OCI-LY3 (cell line): ENCODE measurements at regions not wholly inside any gene's neighbourhood (a gene's known extent, or its start where the extent isn't known, plus 50 kb on each side); places are given as distances from the start of the nearest gene placed in this dataset.

ENCODE experiments used
- H2AFZ ChIP-seq: fragments of 200-600, 300-600 bp; shearing (Covaris generic); 2 replicates; pipeline ENCODE4 v1.6.0; 2014; ENCODE audit warnings: antibody characterized with exemption, low read depth, low read length
- H3K27ac ChIP-seq: fragments of 200-600, 300-600 bp; sonication (generic); 2 replicates; pipeline ENCODE4 v1.5.1; 2014; ENCODE audit warnings: mild to moderate bottlenecking, low read length, moderate library complexity, mixed read lengths
- H3K27me3 ChIP-seq: fragments of 200-600, 300-600 bp; sonication (generic); 2 replicates; pipeline ENCODE4 v1.6.1; 2014; ENCODE audit warnings: low read depth, low read length, mixed read lengths
- H3K36me3 ChIP-seq: fragments of 200-600, 300-600 bp; sonication (generic); replicated peaks from 2 replicates; pipeline ENCODE3; 2014; ENCODE audit warnings: low read depth, low read length, mixed read lengths
- H3K4me1 ChIP-seq: fragments of 300-600, 200-600 bp; sonication (generic); 2 replicates; pipeline ENCODE4 v1.6.1; 2014; ENCODE audit warnings: low read length, mixed read lengths
- H3K4me2 ChIP-seq: fragments of 200-600, 300-600 bp; sonication (generic); 2 replicates; pipeline ENCODE4 v1.6.1; 2014; ENCODE audit warnings: low read length, mixed read lengths
- H3K4me3 ChIP-seq: fragments of 300-600, 200-600 bp; sonication (generic); 2 replicates; pipeline ENCODE4 v1.5.1; 2014; ENCODE audit warnings: antibody characterized with exemption, mild to moderate bottlenecking, low read length, moderate library complexity
- H3K79me2 ChIP-seq: fragments of 300-600, 200-600 bp; shearing (Covaris generic); 2 replicates; pipeline ENCODE4 v1.6.1; 2014; ENCODE audit warnings: mild to moderate bottlenecking, low read length, mixed read lengths
- H3K9ac ChIP-seq: fragments of 300-600, 200-600 bp; shearing (Covaris generic); 2 replicates; pipeline ENCODE4 v1.6.0; 2014; ENCODE audit warnings: mild to moderate bottlenecking, low read length, moderate library complexity
- H3K9me3 ChIP-seq: fragments of 200-600, 300-600 bp; shearing (Covaris generic); 2 replicates; pipeline ENCODE4 v1.6.1; 2014; ENCODE audit warnings: low read length, mixed read lengths; ENCODE audit not compliant: insufficient read depth
- H4K20me1 ChIP-seq: fragments of 200-600, 300-600 bp; sonication (generic); 2 replicates; pipeline ENCODE4 v1.6.1; 2016; ENCODE audit warnings: low read length, mixed read lengths; ENCODE audit not compliant: insufficient read depth
- CTCF ChIP-seq: fragments of 200-600, 300-600 bp; sonication (generic); IDR thresholded peaks from 2 replicates; pipeline ENCODE4 v1.5.1; 2014; ENCODE audit warnings: antibody characterized with exemption, low read length, low read depth
- EZH2phosphoT487 ChIP-seq: fragments of 200-600 bp; shearing (Covaris generic); IDR thresholded peaks from 2 replicates; pipeline ENCODE4 v1.6.1; 2018; ENCODE audit warnings: antibody characterized with exemption, mixed run types, low read depth

- Histone ChIP-seq H3K4me2 (no peak overlapping the region), H3K36me3 (no peaks in the 10 kb centered on the region), H3K27ac (no peak overlapping the region), H3K9me3 (no peaks in the 10 kb centered on the region), H2AFZ (no peak overlapping the region), H3K27me3 (no peaks in the 10 kb centered on the region), H3K4me1 (no peaks in the 10 kb centered on the region), H3K79me2 (no peaks in the 10 kb centered on the region), H3K4me3 (no peak overlapping the region), H3K9ac (no peak overlapping the region), H4K20me1 (no peaks in the 10 kb centered on the region)
- TF ChIP-seq EZH2phosphoT487 (no peak), CTCF (no peak)
Measured at GRCh38 chr2:235240574-235240973, 253.3 kb upstream of the AGAP1 start.

GRCh38 chr2:235244255-235245220 lies 249.3 kb upstream of the AGAP1 start:
- H3K4me3 ChIP-seq = no peak overlapping the region
- no peaks in the 10 kb centered on the region for H3K27me3 ChIP-seq
- no peaks in the 10 kb centered on the region for H3K4me1 ChIP-seq
- H3K9ac ChIP-seq = no peak overlapping the region
- H3K4me2 ChIP-seq = no peak overlapping the region
- TF ChIP-seq CTCF (no peak), EZH2phosphoT487 (no peak)
- no peak overlapping the region for H2AFZ ChIP-seq
- no peaks in the 10 kb centered on the region for H4K20me1 ChIP-seq
- no peak overlapping the region for H3K27ac ChIP-seq
- H3K79me2 ChIP-seq = no peaks in the 10 kb centered on the region
- H3K9me3 ChIP-seq = no peaks in the 10 kb centered on the region
- H3K36me3 ChIP-seq = no peaks in the 10 kb centered on the region

GRCh38 chr2:235247001-235247400 lies 246.8 kb upstream of the AGAP1 start:
- H3K27ac ChIP-seq = no peak overlapping the region

More at GRCh38 chr2:235247001-235247400, 246.8 kb upstream of the AGAP1 start:
- no peaks in the 10 kb centered on the region for H3K4me1 ChIP-seq
- H3K4me2 ChIP-seq = no peak overlapping the region
- TF ChIP-seq CTCF (no peak), EZH2phosphoT487 (no peak)
- no peak overlapping the region for H2AFZ ChIP-seq
- H3K9me3 ChIP-seq = no peaks in the 10 kb centered on the region
- H3K27me3 ChIP-seq = no peaks in the 10 kb centered on the region
- no peak overlapping the region for H3K4me3 ChIP-seq
- no peaks in the 10 kb centered on the region for H4K20me1 ChIP-seq
- H3K79me2 ChIP-seq = no peaks in the 10 kb centered on the region
- no peak overlapping the region for H3K9ac ChIP-seq
- no peaks in the 10 kb centered on the region for H3K36me3 ChIP-seq
